Activated CD4-positive, alpha-beta T cell treated with anti-CD3 and anti-CD28 coated beads, Interleukin-2, Interleukin-4, amounts not matched to agents 100 ng/mL and 50 ng/mL, durations not matched to agents 16 hours and 8 hours (primary cell): ENCODE measurements at regions not wholly inside any gene's neighbourhood (a gene's known extent, or its start where the extent isn't known, plus 50 kb on each side); places are given as distances from the start of the nearest gene placed in this dataset.

Source experiments
- DNase-seq: peaks from one replicate; pipeline ENCODE4 v3.0.0-alpha.2; 2020; ENCODE audit warnings: low spot score

DNA sequence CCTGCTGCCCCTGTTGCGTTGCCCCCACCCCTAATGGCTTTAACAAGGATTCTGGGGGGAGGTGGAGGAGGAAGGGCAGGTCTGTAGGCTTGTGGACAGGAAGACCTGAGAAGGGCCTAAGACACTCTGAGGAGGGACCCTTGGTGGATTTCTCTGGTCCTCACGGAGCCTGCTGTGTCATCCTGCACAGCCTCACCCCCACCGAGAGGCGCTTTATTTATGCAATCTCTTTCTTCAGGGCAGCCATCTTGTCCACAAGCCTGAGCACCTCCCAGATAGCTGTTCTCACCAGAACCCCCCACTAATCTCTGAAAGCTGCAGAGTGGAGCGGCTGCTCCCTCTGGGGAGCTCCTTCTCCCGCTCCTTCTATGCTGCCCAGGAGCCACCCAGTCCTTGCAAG is 59.3 kb upstream of the MLN start:
- DNase-seq, result no peak

DNA sequence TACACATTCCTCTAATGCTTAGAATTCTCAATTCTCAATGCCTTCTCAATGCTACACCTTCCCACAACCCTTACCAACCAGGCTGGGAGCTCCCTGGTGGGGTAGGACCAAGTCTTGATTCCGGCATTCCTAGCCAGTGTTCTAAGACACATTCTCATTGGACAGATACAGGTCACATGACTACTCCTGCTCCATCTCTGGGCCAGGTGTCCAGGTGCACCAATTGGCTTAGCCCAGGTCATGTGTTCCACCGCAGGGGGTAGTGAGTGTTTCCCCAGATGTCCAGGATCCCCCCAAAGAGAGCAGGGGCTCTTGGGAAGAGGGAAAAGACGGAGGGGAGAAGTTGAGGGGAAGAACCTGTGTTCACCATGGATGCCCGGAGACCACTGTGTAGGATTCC is 58.7 kb upstream of the MLN start:
- no peak for DNase-seq

- no peak for DNase-seq
Observed at GRCh38 chr6:33861722-33862121, 57.9 kb upstream of the MLN start.

DNA sequence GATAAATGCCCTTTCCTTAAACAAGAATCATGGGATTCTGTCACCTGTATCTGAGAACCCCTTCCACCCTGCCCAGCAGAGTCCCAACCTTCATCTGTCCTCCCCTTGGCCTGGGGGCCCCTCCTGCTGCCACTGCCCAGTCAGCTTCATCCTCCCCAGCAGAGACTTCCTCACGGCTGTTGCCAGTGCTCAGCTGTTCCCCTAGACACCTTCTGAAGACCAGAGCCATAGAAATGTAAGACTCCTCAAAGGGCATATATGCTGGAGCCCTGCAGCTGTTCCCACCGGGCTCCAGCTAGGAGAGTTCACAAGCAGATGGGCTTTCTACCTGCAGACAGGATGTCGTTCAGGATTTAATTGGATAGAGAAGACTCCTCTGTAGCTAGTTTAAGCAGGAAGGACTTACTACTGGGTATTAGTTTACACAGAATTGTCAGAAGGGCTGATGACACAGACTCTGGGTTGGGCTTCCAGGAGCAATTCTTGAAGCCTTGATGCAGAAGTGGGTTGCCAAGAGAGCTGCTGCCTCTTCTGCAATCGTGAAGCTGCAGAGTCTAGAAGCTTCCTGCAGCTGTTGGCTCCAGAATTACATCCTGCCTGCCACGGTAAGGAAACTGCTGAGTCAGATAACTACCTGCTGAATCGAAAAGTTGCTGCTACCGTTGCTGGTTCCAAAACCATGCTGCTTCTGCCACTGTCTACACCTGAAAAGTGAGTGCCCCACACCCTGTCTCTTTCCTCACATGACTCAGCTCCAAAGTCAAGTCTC is 57.1 kb upstream of the MLN start:
- peak; percentile 78 for DNase-seq

- DNase-seq, result no peak
Observed at GRCh38 chr6:33860006-33860405, 56.2 kb upstream of the MLN start.

GRCh38 chr6:33858804-33859505 is 55.2 kb upstream of the MLN start:
- no peak for DNase-seq

DNA sequence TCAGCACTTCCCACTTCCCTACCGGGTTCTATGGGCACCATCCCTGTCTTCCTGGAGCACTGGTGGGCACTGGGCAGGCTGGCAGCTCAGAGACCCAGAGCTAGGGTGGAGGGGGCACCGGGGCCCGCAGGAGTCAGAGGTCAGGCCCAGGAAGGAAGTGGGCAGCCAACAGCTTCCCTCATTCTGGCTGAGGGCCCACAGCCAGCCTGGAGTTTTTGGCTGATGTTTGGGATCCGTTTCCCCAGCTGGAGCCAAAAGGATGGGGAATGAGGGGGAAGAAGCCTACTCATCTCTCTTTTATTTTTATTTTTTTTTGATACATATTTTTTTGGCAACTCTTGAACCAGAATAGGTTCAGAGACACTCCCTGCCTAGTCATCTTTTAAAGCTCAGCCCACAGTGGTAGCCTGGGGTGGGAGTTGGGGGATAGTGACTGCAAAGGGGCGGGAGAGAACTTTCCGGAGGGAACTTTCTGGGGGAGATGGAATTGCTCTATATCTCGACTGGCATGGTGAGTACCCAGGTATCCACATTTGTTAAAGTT is 54.2 kb upstream of the MLN start:
- no peak for DNase-seq

GRCh38 chr6:33857093-33857931 is 53.5 kb upstream of the MLN start:
- no peak for DNase-seq

DNA sequence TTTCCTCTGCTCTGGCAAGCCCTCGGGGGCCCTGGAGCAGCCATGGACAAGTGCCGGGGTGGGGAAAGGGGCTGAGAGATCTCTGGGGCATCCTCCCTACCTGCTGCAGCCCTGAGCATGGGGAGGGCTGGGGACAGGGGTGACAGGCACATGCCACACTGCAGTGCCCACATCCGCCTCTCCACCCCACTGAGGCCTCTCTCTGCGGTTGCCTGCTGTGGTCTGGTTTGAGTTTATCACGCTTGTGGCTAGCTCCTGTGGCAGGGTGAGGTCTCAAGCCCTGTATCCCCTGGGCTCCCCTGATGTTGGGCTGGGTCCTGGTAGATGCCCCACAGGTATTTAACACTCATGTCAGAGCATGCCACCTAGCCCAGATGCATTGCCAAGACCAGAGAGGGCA is 52.9 kb upstream of the MLN start:
- peak; percentile 93 for DNase-seq

DNA sequence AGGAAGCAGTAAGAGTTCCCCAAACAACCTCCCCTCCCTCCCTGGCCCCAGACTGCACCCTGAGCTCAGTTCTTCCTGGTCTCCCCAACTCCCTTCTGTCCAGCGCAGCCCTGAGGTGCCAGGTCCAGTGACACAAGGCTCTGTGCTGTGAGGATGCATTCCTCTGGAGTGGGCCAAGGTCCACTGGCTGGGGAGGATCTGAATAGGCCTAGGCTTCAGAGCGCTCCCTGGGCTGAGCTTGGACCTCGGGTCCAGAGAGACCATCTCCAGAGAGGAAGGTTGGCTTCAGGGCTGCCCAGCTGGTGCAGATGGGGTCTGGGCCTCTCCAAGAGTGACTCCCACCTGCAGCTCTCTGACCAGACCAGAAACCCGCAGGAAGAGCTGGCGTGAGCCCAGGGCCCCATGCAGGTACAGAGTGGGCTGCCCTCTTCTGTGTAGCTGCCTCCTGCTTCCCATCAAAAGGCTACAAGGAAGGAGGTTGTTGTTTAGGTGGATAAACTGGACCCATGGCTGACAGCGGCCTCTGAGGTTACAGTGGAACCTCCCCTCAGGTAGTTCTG is 52.3 kb upstream of the MLN start:
- no peak for DNase-seq

- DNase-seq, result no peak
Observed at GRCh38 chr6:33854572-33855030, 50.8 kb upstream of the MLN start.

DNA sequence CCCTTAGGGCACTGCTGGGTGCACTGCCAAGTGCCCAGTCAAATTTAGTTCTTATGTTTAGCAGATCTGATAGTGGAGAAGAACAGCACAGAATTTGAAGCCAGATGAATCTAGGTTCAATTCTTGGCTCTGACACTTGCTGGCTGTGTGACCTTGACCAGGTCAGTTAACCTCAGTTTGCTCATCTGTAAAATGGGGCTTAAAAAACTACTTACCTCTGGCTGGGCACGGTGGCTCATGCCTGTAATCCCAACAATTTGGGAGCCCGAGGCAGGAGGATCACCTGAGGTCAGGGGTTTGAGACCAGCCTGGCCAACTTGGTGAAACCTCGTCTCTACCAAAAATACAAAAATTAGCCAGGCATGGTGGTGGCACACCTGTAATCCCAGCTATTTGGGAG is 49.9 kb upstream of the MLN start:
- no peak for DNase-seq
